SK-N-SH (cell line): ENCODE measurements at regions not wholly inside any gene's neighbourhood (a gene's known extent, or its start where the extent isn't known, plus 50 kb on each side); places are given as distances from the start of the nearest gene placed in this dataset.

ENCODE experiments used
- CTCF ChIA-PET: fragments of 300-600, 350-600 bp; formaldehyde crosslinking; extraction: SDS; loops from one replicate; lab custom pipeline; 2021; lab: Yijun Ruan, JAX
- POLR2A ChIA-PET: fragments of 350-600 bp; sonication (Branson Sonifier 250); formaldehyde crosslinking; extraction: SDS; loops from one replicate; lab custom pipeline; 2020; ENCODE audit warnings: antibody characterized with exemption, inconsistent platforms; lab: Yijun Ruan, JAX
- DNase-seq: peaks from one replicate; pipeline ENCODE4 v3.0.0; 2012
- H2AFZ ChIP-seq: fragments of 200-600 bp; sonication (generic); 2 replicates; pipeline ENCODE4 v1.8.1; 2016; ENCODE audit warnings: antibody characterized with exemption, mild to moderate bottlenecking, low read depth
- H3F3A ChIP-seq: fragments of 200-600 bp; sonication (generic); replicated peaks from 2 replicates; pipeline ENCODE3; 2016; ENCODE audit warnings: antibody characterized with exemption, mild to moderate bottlenecking; ENCODE audit not compliant: insufficient read depth
- H3K27ac ChIP-seq, 2 experiments: fragments of 200-500 bp in 1 of 2; fragments of 200-600 bp in 1 of 2; sonication (Bioruptor generic) in 1 of 2; sonication (generic), shearing (Covaris generic) in 1 of 2; 2 replicates each; pipeline versions ENCODE4 v1.5.1 to v1.6.1; 2014 to 2016; ENCODE audit warnings: low read depth in 2 of 2, inconsistent platforms in 1 of 2, low read length in 1 of 2, mild to moderate bottlenecking in 1 of 2, mixed read lengths in 1 of 2
- H3K27me3 ChIP-seq: fragments of 200-600 bp; sonication (generic), shearing (Covaris generic); 2 replicates; pipeline ENCODE4 v1.6.1; 2016; ENCODE audit warnings: mixed run types; ENCODE audit not compliant: insufficient read depth
- H3K36me3 ChIP-seq, 2 experiments: fragments of 200-500 bp in 1 of 2; fragments of 200-600 bp in 1 of 2; sonication (Bioruptor generic) in 1 of 2; sonication (generic) in 1 of 2; replicated peaks in 1 of 2; 2 replicates each; pipeline versions ENCODE3 to v1.5.1; 2014 to 2016; ENCODE audit warnings: low read length in 1 of 2, mild to moderate bottlenecking in 1 of 2; ENCODE audit not compliant: insufficient read depth in 2 of 2, control insufficient read depth in 1 of 2
- H3K4me1 ChIP-seq, 2 experiments: fragments of 200-500 bp in 1 of 2; fragments of 200-600 bp in 1 of 2; sonication (Bioruptor generic) in 1 of 2; sonication (generic), shearing (Covaris generic) in 1 of 2; 2 replicates each; pipeline versions ENCODE4 v1.5.1 to v1.6.1; 2014 to 2016; ENCODE audit warnings: low read depth in 1 of 2, low read length in 1 of 2, mixed run types in 1 of 2; ENCODE audit not compliant: insufficient read depth in 2 of 2, control insufficient read depth in 1 of 2
- H3K4me2 ChIP-seq: fragments of 200-600 bp; sonication (generic), shearing (Covaris generic); 2 replicates; pipeline ENCODE4 v1.6.1; 2017; ENCODE audit warnings: mixed run types
- H3K4me3 ChIP-seq, 2 experiments: fragments of 200-500 bp in 1 of 2; fragments of 200-600 bp in 1 of 2; sonication (Bioruptor generic) in 1 of 2; sonication (generic), shearing (Covaris generic) in 1 of 2; 2 replicates each; pipeline versions ENCODE4 v1.5.1 to v1.8.1; 2014 to 2016; ENCODE audit warnings: low read depth in 2 of 2, inconsistent platforms in 1 of 2, low read length in 1 of 2, mild to moderate bottlenecking in 1 of 2, mixed read lengths in 1 of 2, moderate library complexity in 1 of 2
- H3K79me2 ChIP-seq: fragments of 200-600 bp; sonication (generic); 2 replicates; pipeline ENCODE4 v1.8.1; 2017; ENCODE audit warnings: mild to moderate bottlenecking; ENCODE audit not compliant: insufficient read depth
- H3K9ac ChIP-seq: fragments of 200-600 bp; sonication (generic); 2 replicates; pipeline ENCODE4 v1.6.1; 2017; ENCODE audit warnings: mixed run types
- H3K9me2 ChIP-seq: fragments of 200-600 bp; sonication (generic); 2 replicates; pipeline ENCODE4 v1.6.1; 2017; ENCODE audit warnings: mixed run types
- H3K9me3 ChIP-seq: fragments of 200-600 bp; sonication (generic); 2 replicates; pipeline ENCODE4 v1.6.1; 2017; ENCODE audit warnings: mixed run types, mild to moderate bottlenecking, moderate library complexity
- H4K20me1 ChIP-seq: fragments of 200-600 bp; sonication (generic); 2 replicates; pipeline ENCODE4 v1.6.1; 2017; ENCODE audit warnings: mild to moderate bottlenecking, mixed run types; ENCODE audit not compliant: insufficient read depth
- CHD2 ChIP-seq: fragments of 150-350 bp; IDR thresholded peaks from 2 replicates; pipeline ENCODE4 v1.6.1; 2018; ENCODE audit warnings: low read length; ENCODE audit not compliant: partially characterized antibody
- CTCF ChIP-seq: fragments of 200-600 bp; sonication (generic); IDR thresholded peaks from 2 replicates; pipeline ENCODE4 v1.6.1; 2017; ENCODE audit warnings: antibody characterized with exemption, mild to moderate bottlenecking, moderate library complexity
- EP300 ChIP-seq, 2 experiments: IDR thresholded peaks; 2 replicates each; pipeline versions ENCODE4 v1.4.0 to v1.6.1; 2012; ENCODE audit warnings: borderline replicate concordance in 1 of 2, low read depth in 1 of 2, low read length in 1 of 2
- EZH2phosphoT487 ChIP-seq: fragments of 200-600 bp; sonication (generic); IDR thresholded peaks from 2 replicates; pipeline ENCODE4 v1.6.1; 2017; ENCODE audit warnings: low read depth, mixed run types, mild to moderate bottlenecking, antibody characterized with exemption, moderate library complexity, borderline replicate concordance
- FOXJ3 ChIP-seq: sonication (generic); formaldehyde crosslinking; IDR thresholded peaks from 2 replicates; pipeline ENCODE4 v1.5.1; 2020; ENCODE audit warnings: mild to moderate bottlenecking, missing genetic modification reagents
- GABPA ChIP-seq: IDR thresholded peaks from 2 replicates; pipeline ENCODE4 v1.4.0; 2012; ENCODE audit warnings: low read depth, mild to moderate bottlenecking
- GATA2 ChIP-seq: sonication (generic); formaldehyde crosslinking; IDR thresholded peaks from 2 replicates; pipeline ENCODE4 v1.5.0; 2020; ENCODE audit warnings: mild to moderate bottlenecking, missing genetic modification reagents
- IRF3 ChIP-seq: fragments of 150-350 bp; IDR thresholded peaks from 2 replicates; pipeline ENCODE4 v1.6.1; 2016; ENCODE audit warnings: mild to moderate bottlenecking, low read depth, low read length
- JUND ChIP-seq: IDR thresholded peaks from 2 replicates; pipeline ENCODE4 v1.4.0; 2012
- MEF2A ChIP-seq: IDR thresholded peaks from 2 replicates; pipeline ENCODE4 v1.4.0; 2012; ENCODE audit warnings: low read depth, borderline replicate concordance
- NFIC ChIP-seq: IDR thresholded peaks from 2 replicates; pipeline ENCODE4 v1.4.0; 2012; ENCODE audit warnings: borderline replicate concordance
- REST ChIP-seq: IDR thresholded peaks from 2 replicates; pipeline ENCODE4 v1.6.1; 2012; ENCODE audit warnings: mild to moderate bottlenecking, low read depth, low read length, moderate library complexity
- RFX5 ChIP-seq: IDR thresholded peaks from 2 replicates; pipeline ENCODE4 v1.6.1; 2012; ENCODE audit warnings: mild to moderate bottlenecking, improper control_type of control experiment, low read length
- SIN3A ChIP-seq: IDR thresholded peaks from 2 replicates; pipeline ENCODE4 v1.6.1; 2012; ENCODE audit warnings: low read depth, mild to moderate bottlenecking, low read length, moderate library complexity, borderline replicate concordance
- TAF1 ChIP-seq: IDR thresholded peaks from 2 replicates; pipeline ENCODE4 v1.6.1; 2012; ENCODE audit warnings: low read depth, mild to moderate bottlenecking, low read length, moderate library complexity, borderline replicate concordance
- WGBS: methylation state at CpG from one replicate; pipeline ENCODE4 v1.1.6; 2017; ENCODE audit warnings: low lambda C conversion rate; 5-methylcytosine and 5-hydroxymethylcytosine counted together

GRCh38 chr1:191034132-191034531, 556.5 kb upstream of the BRINP3 start:
- Histone ChIP-seq H3F3A (no peaks in the 10 kb centered on the region), H3K9me2 (no peaks in the 10 kb centered on the region), H3K36me3 (no peaks in the 10 kb centered on the region), H3K4me3 (no peak overlapping the region), H3K4me1 (no peaks in the 10 kb centered on the region), H3K9me3 (no peaks in the 10 kb centered on the region), H3K4me2 (no peak overlapping the region), H4K20me1 (no peaks in the 10 kb centered on the region), H3K79me2 (no peaks in the 10 kb centered on the region), H3K27me3 (no peaks in the 10 kb centered on the region), H3K27ac (no peak overlapping the region), H2AFZ (no peak overlapping the region), H3K9ac (no peak overlapping the region)
- no peak for TF ChIP-seq TAF1
- TF ChIP-seq FOXJ3: no peak
- no peak for TF ChIP-seq NFIC
- TF ChIP-seq IRF3: no peak
- TF ChIP-seq EP300 (IDR thresholded peaks at IDR 0.05; ENCODE audit: borderline replicate concordance in 1 of 2, low read depth in 1 of 2, low read length in 1 of 2): no peak
- no peak for TF ChIP-seq EZH2phosphoT487
- no peak for TF ChIP-seq MEF2A
- TF ChIP-seq SIN3A: no peak
- TF ChIP-seq CTCF: no peak
- TF ChIP-seq GATA2: no peak
- no peak for TF ChIP-seq CHD2
- TF ChIP-seq JUND: no peak
- no peak for TF ChIP-seq GABPA
- no peak for TF ChIP-seq REST
- TF ChIP-seq RFX5: no peak
- POLR2A ChIA-PET: no interaction called here
- 4% methylated on average over 2 of the region's 2 CpGs for WGBS
- DNase-seq: no peak
- CTCF ChIA-PET: no interaction called here
